IMR-90 (cell line): ENCODE measurements at regions not wholly inside any gene's neighbourhood (a gene's known extent, or its start where the extent isn't known, plus 50 kb on each side); places are given as distances from the start of the nearest gene placed in this dataset.

ENCODE experiments used
- ATAC-seq: fragments of 200-7000 bp; cut with Tn5 transposase; 2 replicates; pipeline ENCODE4 v1.9.1; 2020; ENCODE audit warnings: low read depth, mild to moderate bottlenecking, moderate library complexity
- BruUV-seq: library from RNA; stranded (reverse); fragments of 400-500 nt; replicated peaks from 2 replicates; lab custom pipeline; 2021; lab: Mats Ljungman, UMichigan
- CTCF ChIA-PET: fragments of 300-600 bp; formaldehyde crosslinking; extraction: SDS; loops from one replicate; lab custom pipeline; 2021; ENCODE audit warnings: antibody characterized with exemption; lab: Yijun Ruan, JAX
- POLR2A ChIA-PET: fragments of 300-600 bp; sonication (Branson Sonifier 250); formaldehyde crosslinking; loops from one replicate; lab custom pipeline; 2022; ENCODE audit warnings: antibody characterized with exemption; ENCODE audit not compliant: unreplicated experiment; lab: Charles Lee
- DNase-seq: peaks from one replicate; pipeline ENCODE4 v3.0.0; 2013
- H2AFZ ChIP-seq: replicated peaks from 2 replicates; pipeline ENCODE3; 2013; ENCODE audit warnings: low read length, mild to moderate bottlenecking; ENCODE audit not compliant: poor library complexity
- H2AK5ac ChIP-seq: 2 replicates; pipeline ENCODE4 v1.6.1; 2013; ENCODE audit warnings: low read depth, low read length, inconsistent platforms
- H2AK9ac ChIP-seq: replicated peaks from 2 replicates; pipeline ENCODE3; 2013; ENCODE audit warnings: mild to moderate bottlenecking, low read depth, low read length, moderate library complexity; ENCODE audit not compliant: poor library complexity
- H2BK120ac ChIP-seq: 2 replicates; pipeline ENCODE4 v1.6.1; 2013; ENCODE audit warnings: low read depth, low read length, inconsistent platforms
- H2BK15ac ChIP-seq: 3 replicates; pipeline ENCODE4 v1.6.1; 2013; ENCODE audit warnings: low read depth, low read length, inconsistent platforms
- H2BK20ac ChIP-seq: 2 replicates; pipeline ENCODE4 v1.6.1; 2013; ENCODE audit warnings: low read depth, mild to moderate bottlenecking, inconsistent platforms, low read length, moderate library complexity
- H2BK5ac ChIP-seq: 2 replicates; pipeline ENCODE4 v1.6.1; 2013; ENCODE audit warnings: mild to moderate bottlenecking, low read depth, low read length, inconsistent platforms; ENCODE audit not compliant: poor library complexity, severe bottlenecking
- H3K14ac ChIP-seq: replicated peaks from 2 replicates; pipeline ENCODE4 v1.6.1; 2013; ENCODE audit warnings: low read depth, low read length, inconsistent platforms
- H3K18ac ChIP-seq: 2 replicates; pipeline ENCODE4 v1.6.1; 2013; ENCODE audit warnings: low read depth, low read length, control low read depth
- H3K23ac ChIP-seq: 2 replicates; pipeline ENCODE4 v1.6.1; 2013; ENCODE audit warnings: low read depth, low read length, inconsistent platforms
- H3K27ac ChIP-seq: 2 replicates; pipeline ENCODE4 v1.5.1; 2013; ENCODE audit warnings: mild to moderate bottlenecking, control low read depth, low read length; ENCODE audit not compliant: insufficient read depth
- H3K27me3 ChIP-seq: 2 replicates; pipeline ENCODE4 v1.6.1; 2013; ENCODE audit warnings: low read length; ENCODE audit not compliant: control insufficient read depth, insufficient read depth
- H3K36me3 ChIP-seq: 2 replicates; pipeline ENCODE4 v1.6.1; 2013; ENCODE audit warnings: low read length, mixed read lengths; ENCODE audit not compliant: control insufficient read depth, insufficient read depth
- H3K4ac ChIP-seq: 2 replicates; pipeline ENCODE4 v1.6.1; 2013; ENCODE audit warnings: low read depth, low read length, inconsistent platforms
- H3K4me1 ChIP-seq: 2 replicates; pipeline ENCODE4 v1.6.1; 2013; ENCODE audit warnings: low read length, mixed read lengths; ENCODE audit not compliant: control insufficient read depth, insufficient read depth
- H3K4me2 ChIP-seq: 2 replicates; pipeline ENCODE4 v1.6.1; 2013; ENCODE audit warnings: low read depth, mild to moderate bottlenecking, control low read depth, low read length, moderate library complexity
- H3K4me3 ChIP-seq: 2 replicates; pipeline ENCODE4 v1.5.1; 2013; ENCODE audit warnings: low read depth, mild to moderate bottlenecking, control low read depth, low read length, moderate library complexity; ENCODE audit not compliant: insufficient read depth
- H3K56ac ChIP-seq: 2 replicates; pipeline ENCODE4 v1.6.1; 2013; ENCODE audit warnings: low read length, inconsistent platforms; ENCODE audit not compliant: insufficient read depth; ENCODE audit errors: extremely low read depth
- H3K79me1 ChIP-seq, 2 experiments: 2 replicates each; pipeline ENCODE4 v1.6.1; 2013; ENCODE audit warnings: low read length in 2 of 2, inconsistent platforms in 1 of 2, low read depth in 1 of 2
- H3K9ac ChIP-seq: 2 replicates; pipeline ENCODE4 v1.6.1; 2013; ENCODE audit warnings: low read depth, low read length, control low read depth
- H3K9me1 ChIP-seq: 2 replicates; pipeline ENCODE4 v1.6.1; 2013; ENCODE audit warnings: low read length, inconsistent platforms; ENCODE audit not compliant: insufficient read depth
- H3K9me3 ChIP-seq: 2 replicates; pipeline ENCODE4 v1.6.1; 2013; ENCODE audit warnings: low read length; ENCODE audit not compliant: control insufficient read depth, insufficient read depth
- H4K20me1 ChIP-seq: 2 replicates; pipeline ENCODE4 v1.6.1; 2013; ENCODE audit warnings: low read length, inconsistent platforms; ENCODE audit not compliant: insufficient read depth
- H4K5ac ChIP-seq: 2 replicates; pipeline ENCODE4 v1.6.1; 2013; ENCODE audit warnings: mild to moderate bottlenecking, low read depth, low read length, control low read depth
- H4K8ac ChIP-seq, 2 experiments: 2 replicates each; pipeline ENCODE4 v1.6.1; 2013; ENCODE audit warnings: low read depth in 2 of 2, low read length in 2 of 2, control low read depth in 1 of 2, inconsistent platforms in 1 of 2
- H4K91ac ChIP-seq: 2 replicates; pipeline ENCODE4 v1.6.1; 2013; ENCODE audit warnings: low read depth, low read length, inconsistent platforms; ENCODE audit not compliant: insufficient read depth
- BHLHE40 ChIP-seq: fragments of 150-350 bp; IDR thresholded peaks from 2 replicates; pipeline ENCODE4 v1.6.1; 2016; ENCODE audit warnings: mild to moderate bottlenecking, low read depth, low read length
- CEBPB ChIP-seq: IDR thresholded peaks from 2 replicates; pipeline ENCODE4 v1.6.1; 2012; ENCODE audit warnings: low read depth, low read length, improper control_type of control experiment
- CHD1 ChIP-seq: IDR thresholded peaks from 2 replicates; pipeline ENCODE4 v1.6.1; 2012; ENCODE audit warnings: low read depth, low read length, improper control_type of control experiment
- FOS ChIP-seq: fragments of 150-350 bp; IDR thresholded peaks from 2 replicates; pipeline ENCODE4 v1.6.1; 2016; ENCODE audit warnings: low read depth, low read length
- MAFK ChIP-seq: IDR thresholded peaks from 2 replicates; pipeline ENCODE4 v1.6.1; 2012; ENCODE audit warnings: low read depth, low read length, improper control_type of control experiment
- MAZ ChIP-seq: IDR thresholded peaks from 2 replicates; pipeline ENCODE4 v1.6.1; 2012; ENCODE audit warnings: low read depth, mild to moderate bottlenecking, low read length, improper control_type of control experiment, moderate library complexity, borderline replicate concordance
- MXI1 ChIP-seq: IDR thresholded peaks from 2 replicates; pipeline ENCODE4 v1.6.1; 2012; ENCODE audit warnings: low read depth, mild to moderate bottlenecking, low read length, moderate library complexity, borderline replicate concordance
- NFE2L2 ChIP-seq: fragments of 150-350 bp; IDR thresholded peaks from 2 replicates; pipeline ENCODE4 v1.6.1; 2016; ENCODE audit warnings: low read depth, mild to moderate bottlenecking, low read length
- POLR2A ChIP-seq: IDR thresholded peaks from 2 replicates; pipeline ENCODE4 v1.6.1; 2012; ENCODE audit warnings: mild to moderate bottlenecking, low read depth, low read length
- RAD21 ChIP-seq: IDR thresholded peaks from 2 replicates; pipeline ENCODE4 v1.6.1; 2012; ENCODE audit warnings: low read length, improper control_type of control experiment
- RCOR1 ChIP-seq: IDR thresholded peaks from 2 replicates; pipeline ENCODE4 v1.6.1; 2012; ENCODE audit warnings: mild to moderate bottlenecking, low read length, improper control_type of control experiment; ENCODE audit not compliant: insufficient replicate concordance
- RFX5 ChIP-seq: IDR thresholded peaks from 2 replicates; pipeline ENCODE4 v1.8.0; 2012; ENCODE audit warnings: low read depth, mild to moderate bottlenecking, low read length, moderate library complexity
- SMC3 ChIP-seq: fragments of 150-350 bp; IDR thresholded peaks from 2 replicates; pipeline ENCODE4 v1.6.1; 2016; ENCODE audit warnings: low read depth, mild to moderate bottlenecking, antibody characterized with exemption, low read length, moderate library complexity
- WGBS, 2 experiments: methylation state at CpG; one replicate each; pipeline versions ENCODE4 v1.1.5 to v1.1.7; 2013; ENCODE audit warnings: missing lambda C conversion rate in 2 of 2; ENCODE audit not compliant: insufficient read length in 1 of 2; ENCODE audit errors: extremely low coverage in 2 of 2; 5-methylcytosine and 5-hydroxymethylcytosine counted together
- dilution Hi-C: fragments of 300-500 bp; cut with HindIII; formaldehyde crosslinking; loops from one replicate; pipeline ENCODE4 v1.14.3; 2018; ENCODE audit warnings: low sequenced_read_pairs; ENCODE audit not compliant: unreplicated experiment
- in situ Hi-C: fragments of 300-500 bp; cut with MboI; formaldehyde crosslinking; loops from 3 replicates; pipeline ENCODE4 v1.14.3; 2019; ENCODE audit warnings: low sequenced_read_pairs, inconsistent platforms, mixed read lengths
- intact Hi-C: fragments of 100-400 bp; cut with micrococcal nuclease; formaldehyde crosslinking; loops from 2 replicates; pipeline ENCODE4 v1.10.0; 2022
- TF ChIP-seq, protein P1 (sequence below): conservative IDR thresholded peaks from 2 replicates; pipeline ENCODE4 v1.5.1; 2012; ENCODE audit warnings: mild to moderate bottlenecking, low read depth, low read length, improper control_type of control experiment
- TF ChIP-seq, protein P2 (sequence below): fragments of 150-350 bp; IDR thresholded peaks from 2 replicates; pipeline ENCODE4 v1.6.1; 2016; ENCODE audit warnings: low read depth, mild to moderate bottlenecking, low read length, moderate library complexity, borderline replicate concordance
- TF ChIP-seq, protein P3 (sequence below): fragments of 150-350 bp; IDR thresholded peaks from 2 replicates; pipeline ENCODE4 v1.6.1; 2017; ENCODE audit warnings: mild to moderate bottlenecking, antibody characterized with exemption, low read length, low read depth

DNA sequence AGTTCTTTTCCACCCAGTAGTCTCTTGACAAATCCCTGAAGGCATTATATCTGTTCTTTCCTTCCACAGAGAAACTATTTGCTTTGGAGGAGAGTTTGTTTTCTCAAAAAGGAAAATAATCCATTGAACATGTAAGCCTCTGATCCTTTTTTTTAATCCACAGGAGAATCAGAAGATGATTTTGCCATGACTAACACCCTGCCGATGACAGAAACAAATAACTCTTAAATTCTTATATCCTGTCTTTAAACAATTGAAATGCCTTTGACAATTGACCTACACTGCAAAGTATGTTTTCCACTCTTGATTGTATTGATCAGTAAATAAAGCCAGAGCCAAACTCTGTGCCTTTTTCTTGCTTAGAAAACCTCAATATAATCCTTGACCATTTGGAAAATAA is 666.4 kb upstream of the CTNND2 start:
- intact Hi-C loops: no loop called here
- WGBS, 2 experiments: no CpG with 5 or more reads among the region's 1 CpG

More for the DNA sequence above, 666.4 kb upstream of the CTNND2 start:
- Histone ChIP-seq H3K4ac (no peak overlapping the region), H3K4me3 (no peak overlapping the region), H3K79me1 (no peaks in the 10 kb centered on the region), H2BK5ac (no peak overlapping the region), H3K18ac (no peak overlapping the region), H3K9ac (no peak overlapping the region), H4K8ac (no peak overlapping the region), H2BK20ac (no peak overlapping the region), H3K4me1 (no peaks in the 10 kb centered on the region), H3K9me3 (peaks cover 2% of the 10 kb centered on the region), H2AK5ac (no peak overlapping the region), H2BK120ac (no peak overlapping the region), H3K14ac (no peak overlapping the region), H3K27ac (no peak overlapping the region), H4K20me1 (no peaks in the 10 kb centered on the region), H3K56ac (no peak overlapping the region), H4K91ac (no peak overlapping the region), H4K5ac (no peak overlapping the region), H2BK15ac (no peak overlapping the region), H3K9me1 (no peaks in the 10 kb centered on the region), H3K36me3 (no peaks in the 10 kb centered on the region), H3K27me3 (no peaks in the 10 kb centered on the region), H3K23ac (no peak overlapping the region), H2AK9ac (no peak overlapping the region), H3K4me2 (no peak overlapping the region), H2AFZ (no peak overlapping the region)
- BruUV-seq: no TSS peak
- ChIA-PET POLR2A (no interaction called here), CTCF (no interaction called here)
- in situ Hi-C loops: no loop called here
- TF ChIP-seq MXI1: no peak
- TF ChIP-seq CHD1: no peak
- TF ChIP-seq MAFK: no peak
- TF ChIP-seq, protein P1, sequence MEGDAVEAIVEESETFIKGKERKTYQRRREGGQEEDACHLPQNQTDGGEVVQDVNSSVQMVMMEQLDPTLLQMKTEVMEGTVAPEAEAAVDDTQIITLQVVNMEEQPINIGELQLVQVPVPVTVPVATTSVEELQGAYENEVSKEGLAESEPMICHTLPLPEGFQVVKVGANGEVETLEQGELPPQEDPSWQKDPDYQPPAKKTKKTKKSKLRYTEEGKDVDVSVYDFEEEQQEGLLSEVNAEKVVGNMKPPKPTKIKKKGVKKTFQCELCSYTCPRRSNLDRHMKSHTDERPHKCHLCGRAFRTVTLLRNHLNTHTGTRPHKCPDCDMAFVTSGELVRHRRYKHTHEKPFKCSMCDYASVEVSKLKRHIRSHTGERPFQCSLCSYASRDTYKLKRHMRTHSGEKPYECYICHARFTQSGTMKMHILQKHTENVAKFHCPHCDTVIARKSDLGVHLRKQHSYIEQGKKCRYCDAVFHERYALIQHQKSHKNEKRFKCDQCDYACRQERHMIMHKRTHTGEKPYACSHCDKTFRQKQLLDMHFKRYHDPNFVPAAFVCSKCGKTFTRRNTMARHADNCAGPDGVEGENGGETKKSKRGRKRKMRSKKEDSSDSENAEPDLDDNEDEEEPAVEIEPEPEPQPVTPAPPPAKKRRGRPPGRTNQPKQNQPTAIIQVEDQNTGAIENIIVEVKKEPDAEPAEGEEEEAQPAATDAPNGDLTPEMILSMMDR: no peak
- no peak for TF ChIP-seq RCOR1
- no peak for TF ChIP-seq BHLHE40
- no peak for TF ChIP-seq CEBPB
- TF ChIP-seq, protein P2, sequence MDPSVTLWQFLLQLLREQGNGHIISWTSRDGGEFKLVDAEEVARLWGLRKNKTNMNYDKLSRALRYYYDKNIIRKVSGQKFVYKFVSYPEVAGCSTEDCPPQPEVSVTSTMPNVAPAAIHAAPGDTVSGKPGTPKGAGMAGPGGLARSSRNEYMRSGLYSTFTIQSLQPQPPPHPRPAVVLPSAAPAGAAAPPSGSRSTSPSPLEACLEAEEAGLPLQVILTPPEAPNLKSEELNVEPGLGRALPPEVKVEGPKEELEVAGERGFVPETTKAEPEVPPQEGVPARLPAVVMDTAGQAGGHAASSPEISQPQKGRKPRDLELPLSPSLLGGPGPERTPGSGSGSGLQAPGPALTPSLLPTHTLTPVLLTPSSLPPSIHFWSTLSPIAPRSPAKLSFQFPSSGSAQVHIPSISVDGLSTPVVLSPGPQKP: no peak
- TF ChIP-seq RFX5: no peak
- TF ChIP-seq, protein P3, sequence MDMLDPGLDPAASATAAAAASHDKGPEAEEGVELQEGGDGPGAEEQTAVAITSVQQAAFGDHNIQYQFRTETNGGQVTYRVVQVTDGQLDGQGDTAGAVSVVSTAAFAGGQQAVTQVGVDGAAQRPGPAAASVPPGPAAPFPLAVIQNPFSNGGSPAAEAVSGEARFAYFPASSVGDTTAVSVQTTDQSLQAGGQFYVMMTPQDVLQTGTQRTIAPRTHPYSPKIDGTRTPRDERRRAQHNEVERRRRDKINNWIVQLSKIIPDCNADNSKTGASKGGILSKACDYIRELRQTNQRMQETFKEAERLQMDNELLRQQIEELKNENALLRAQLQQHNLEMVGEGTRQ: no peak
- TF ChIP-seq NFE2L2: no peak
- TF ChIP-seq MAZ: no peak
- TF ChIP-seq RAD21: no peak
- no peak for TF ChIP-seq SMC3
- TF ChIP-seq FOS: no peak
- TF ChIP-seq POLR2A: no peak
- ATAC-seq (no peak), DNase-seq (no peak)
- dilution Hi-C loops: no loop called here
